Ovary (tissue), 3 donors: ENCODE measurements at regions not wholly inside any gene's neighbourhood (a gene's known extent, or its start where the extent isn't known, plus 50 kb on each side); places are given as distances from the start of the nearest gene placed in this dataset.

ENCODE experiments used
- CTCF ChIP-seq, 3 donors: fragments of 450-650 bp in 2 of 3; fragments of 200-600 bp in 1 of 3; IDR thresholded peaks; one replicate each; pipeline versions ENCODE4 v1.5.1 to v1.8.0; 2016 to 2022; ENCODE audit warnings: antibody characterized with exemption in 3 of 3, mild to moderate bottlenecking in 1 of 3
- EP300 ChIP-seq: sonication (generic); formaldehyde crosslinking; IDR thresholded peaks from one replicate; pipeline ENCODE4 v1.6.1; 2017; ENCODE audit warnings: antibody characterized with exemption
- POLR2A ChIP-seq: fragments of 450-650 bp; IDR thresholded peaks from one replicate; pipeline ENCODE4 v1.6.1; 2017; ENCODE audit warnings: antibody characterized with exemption, mild to moderate bottlenecking, moderate library complexity
- donor health status: DM: no; HTN: no; CAD: no.

- TF ChIP-seq POLR2A (no peak), EP300 (no peak), CTCF (IDR thresholded peaks at IDR 0.05) (no peak)
These were observed 116.8 kb upstream of the UBE2E2 start for GRCh38 chr3:23086331-23086730.
